Kidney (tissue), 13 donors: ENCODE measurements at regions not wholly inside any gene's neighbourhood (a gene's known extent, or its start where the extent isn't known, plus 50 kb on each side); places are given as distances from the start of the nearest gene placed in this dataset.

Experiments used
- DNase-seq, 5 donors: peaks; one replicate each; pipeline ENCODE4 v3.0.0-alpha.2; 2013 to 2020
- FAIRE-seq: peaks from 2 replicates; lab custom pipeline; 2012; peaks lifted over from hg19 to GRCh38; lab: Jason Lieb, UNC
- H3K27ac ChIP-seq, 2 donors: one replicate each; pipeline ENCODE4 v1.7.0; 2013; ENCODE audit warnings: low read depth in 2 of 2, low read length in 2 of 2, inconsistent platforms in 1 of 2
- H3K27me3 ChIP-seq: one replicate; pipeline ENCODE4 v1.7.1; 2013; ENCODE audit warnings: low read length, inconsistent platforms; ENCODE audit not compliant: control insufficient read depth, insufficient read depth
- H3K36me3 ChIP-seq, 3 donors: one replicate each; pipeline versions ENCODE4 v1.7.0 to v1.7.1; 2013; ENCODE audit warnings: low read length in 3 of 3, control low read depth in 1 of 3, inconsistent platforms in 1 of 3; ENCODE audit not compliant: insufficient read depth in 3 of 3, control insufficient read depth in 2 of 3
- H3K4me1 ChIP-seq, 3 donors: one replicate each; pipeline versions ENCODE4 v1.7.0 to v1.7.1; 2013; ENCODE audit warnings: low read length in 3 of 3, inconsistent platforms in 1 of 3, low read depth in 1 of 3; ENCODE audit not compliant: control insufficient read depth in 2 of 3, insufficient read depth in 2 of 3
- H3K4me3 ChIP-seq, 3 donors: one replicate each; pipeline versions ENCODE4 v1.7.0 to v1.8.1; 2013; ENCODE audit warnings: low read length in 3 of 3, control low read depth in 1 of 3, inconsistent platforms in 1 of 3
- H3K9ac ChIP-seq, 3 donors: one replicate each; pipeline versions ENCODE4 v1.7.0 to v1.7.1; 2013; ENCODE audit warnings: low read length in 3 of 3, control low read depth in 1 of 3, inconsistent platforms in 1 of 3
- H3K9me3 ChIP-seq, 3 donors: one replicate each; pipeline versions ENCODE4 v1.7.0 to v1.7.1; 2013; ENCODE audit warnings: low read length in 3 of 3, control low read depth in 1 of 3, inconsistent platforms in 1 of 3; ENCODE audit not compliant: control insufficient read depth in 2 of 3, insufficient read depth in 1 of 3
- intact Hi-C: fragments of 100-400 bp; cut with DNase I; formaldehyde crosslinking; loops from one replicate; pipeline ENCODE4 v1.11.1; 2022
- TF ChIP-seq, protein P1 (sequence below): IDR thresholded peaks from 3 replicates; pipeline ENCODE4 v1.5.1; 2012; ENCODE audit warnings: mild to moderate bottlenecking, moderate library complexity, borderline replicate concordance; ENCODE audit not compliant: insufficient read depth; ENCODE audit errors: extremely low read depth
- donor health status: control.
- donor health status: control.
- donor health status: control.
- donor health status: control.
- donor health status: control.
- donor health status: DM: yes; HTN: yes; CAD: no.
- donor health status: Normal renal cell carcinoma (clear cell type).

DNA sequence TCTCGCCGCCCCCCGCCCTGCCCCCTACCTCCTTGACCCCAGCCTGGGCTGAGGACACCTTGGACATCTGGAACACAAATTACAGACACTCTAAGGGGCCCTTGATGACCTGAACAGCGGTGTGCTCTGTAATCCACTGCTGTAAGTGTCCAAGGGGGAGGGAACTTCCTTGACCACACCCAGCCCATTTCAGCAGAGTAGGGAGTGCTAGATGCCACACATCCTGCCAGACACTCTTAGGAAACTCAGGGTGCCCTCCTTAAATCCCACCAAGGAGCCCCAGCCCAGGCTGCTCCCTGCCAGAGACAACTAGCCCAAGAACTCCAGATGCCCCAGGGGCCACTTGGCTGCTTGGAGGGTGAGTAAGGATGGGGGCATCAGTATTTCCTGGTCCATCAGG, 282.2 kb downstream of the RRAGC start:
- Histone ChIP-seq H3K4me3 (no peak overlapping the region), H3K9ac (no peak overlapping the region), H3K27ac (no peak overlapping the region), H3K36me3 (no peaks in the 10 kb centered on the region), H3K9me3 (no peaks in the 10 kb centered on the region), H3K27me3 (peaks cover 20% of the 10 kb centered on the region), H3K4me1 (peaks cover 0 to 2% (median 0%) of the 10 kb centered on the region in 3 donors)
- FAIRE-seq (no peak), DNase-seq (peak in 1 of 5 donors; percentile 25)
- TF ChIP-seq, protein P1, sequence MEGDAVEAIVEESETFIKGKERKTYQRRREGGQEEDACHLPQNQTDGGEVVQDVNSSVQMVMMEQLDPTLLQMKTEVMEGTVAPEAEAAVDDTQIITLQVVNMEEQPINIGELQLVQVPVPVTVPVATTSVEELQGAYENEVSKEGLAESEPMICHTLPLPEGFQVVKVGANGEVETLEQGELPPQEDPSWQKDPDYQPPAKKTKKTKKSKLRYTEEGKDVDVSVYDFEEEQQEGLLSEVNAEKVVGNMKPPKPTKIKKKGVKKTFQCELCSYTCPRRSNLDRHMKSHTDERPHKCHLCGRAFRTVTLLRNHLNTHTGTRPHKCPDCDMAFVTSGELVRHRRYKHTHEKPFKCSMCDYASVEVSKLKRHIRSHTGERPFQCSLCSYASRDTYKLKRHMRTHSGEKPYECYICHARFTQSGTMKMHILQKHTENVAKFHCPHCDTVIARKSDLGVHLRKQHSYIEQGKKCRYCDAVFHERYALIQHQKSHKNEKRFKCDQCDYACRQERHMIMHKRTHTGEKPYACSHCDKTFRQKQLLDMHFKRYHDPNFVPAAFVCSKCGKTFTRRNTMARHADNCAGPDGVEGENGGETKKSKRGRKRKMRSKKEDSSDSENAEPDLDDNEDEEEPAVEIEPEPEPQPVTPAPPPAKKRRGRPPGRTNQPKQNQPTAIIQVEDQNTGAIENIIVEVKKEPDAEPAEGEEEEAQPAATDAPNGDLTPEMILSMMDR: no peak
- intact Hi-C loops: no loop called here

- intact Hi-C loops: no loop called here
- no peak overlapping the region for H3K27ac ChIP-seq
- FAIRE-seq (no peak), DNase-seq (peak in 1 of 5 donors; percentile 8)
- H3K27me3 ChIP-seq: peaks cover 20% of the 10 kb centered on the region
- TF ChIP-seq, protein P1: no peak
- H3K4me3 ChIP-seq: no peak overlapping the region
- H3K4me1 ChIP-seq: peaks cover 0 to 2% (median 0%) of the 10 kb centered on the region in 3 donors
- no peaks in the 10 kb centered on the region for H3K9me3 ChIP-seq
- H3K36me3 ChIP-seq: no peaks in the 10 kb centered on the region
- H3K9ac ChIP-seq: no peak overlapping the region
Measured at GRCh38 chr1:38576241-38576640, 283.3 kb downstream of the RRAGC start.

DNA sequence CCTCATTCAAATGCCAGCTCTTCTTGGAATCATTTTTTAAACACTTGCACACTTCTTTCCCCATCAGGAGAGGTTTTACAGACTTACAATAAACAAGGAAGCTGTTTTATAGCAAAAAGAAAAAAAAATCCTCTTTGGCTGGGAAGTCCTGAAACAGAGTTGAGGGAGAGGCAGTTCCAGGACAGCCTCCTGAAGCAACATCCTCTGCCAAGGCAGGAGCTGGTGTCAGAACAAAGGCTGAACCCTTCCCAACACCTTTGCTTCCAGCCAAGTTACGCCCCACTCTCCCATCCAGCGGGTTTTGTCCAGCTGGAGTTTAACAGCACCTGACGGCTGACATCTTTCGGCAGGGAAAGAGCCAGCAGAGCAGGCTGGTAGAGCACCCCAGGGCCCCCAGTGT, 287.8 kb downstream of the RRAGC start:
- intact Hi-C loops: no loop called here
- no peaks in the 10 kb centered on the region for H3K27me3 ChIP-seq
- no peak overlapping the region for H3K4me3 ChIP-seq
- H3K9ac ChIP-seq: no peak overlapping the region
- H3K9me3 ChIP-seq: no peaks in the 10 kb centered on the region
- no peaks in the 10 kb centered on the region for H3K4me1 ChIP-seq
- no peaks in the 10 kb centered on the region for H3K36me3 ChIP-seq
- DNase-seq: no peak
- no peak overlapping the region for H3K27ac ChIP-seq
- FAIRE-seq: no peak
- TF ChIP-seq, protein P1: no peak

- H3K9me3 ChIP-seq: no peaks in the 10 kb centered on the region
- no peak overlapping the region for H3K27ac ChIP-seq
- H3K9ac ChIP-seq: no peak overlapping the region
- no peaks in the 10 kb centered on the region for H3K36me3 ChIP-seq
- DNase-seq (no peak), FAIRE-seq (no peak)
- H3K4me3 ChIP-seq: no peak overlapping the region
- intact Hi-C loops: no loop called here
- no peaks in the 10 kb centered on the region for H3K27me3 ChIP-seq
- H3K4me1 ChIP-seq: no peaks in the 10 kb centered on the region
- TF ChIP-seq, protein P1: no peak
Measured at GRCh38 chr1:38570657-38570975, 289.0 kb downstream of the RRAGC start.
